Gastrocnemius medialis (tissue), 4 donors: ENCODE measurements at regions not wholly inside any gene's neighbourhood (a gene's known extent, or its start where the extent isn't known, plus 50 kb on each side); places are given as distances from the start of the nearest gene placed in this dataset.

Experiments used
- ATAC-seq, 2 donors: fragments of 150-250 bp; one replicate each; pipeline ENCODE4 v1.9.1; 2016
- DNase-seq, 2 donors: peaks; one replicate each; pipeline ENCODE4 v3.0.0-alpha.2; 2019
- H3K27ac ChIP-seq, 4 donors: fragments of 200-600 bp; sonication (generic); 1 replicate in 1 of 4; 2 replicates in 3 of 4; pipeline ENCODE4 v1.5.1; 2016 to 2018; ENCODE audit warnings: mild to moderate bottlenecking in 2 of 4, moderate library complexity in 1 of 4
- H3K27me3 ChIP-seq, 3 donors: fragments of 200-600 bp; sonication (generic) in 2 of 3; 1 replicate in 1 of 3; 2 replicates in 2 of 3; pipeline versions ENCODE4 v1.5.1 to v1.6.0; 2016 to 2019; ENCODE audit warnings: mild to moderate bottlenecking in 1 of 3, moderate library complexity in 1 of 3
- H3K36me3 ChIP-seq, 2 donors: fragments of 200-600 bp; sonication (generic) in 1 of 2; one replicate each; pipeline ENCODE4 v1.5.1; 2017 to 2018
- H3K4me1 ChIP-seq, 2 donors: fragments of 200-600 bp; sonication (generic) in 1 of 2; one replicate each; pipeline ENCODE4 v1.5.1; 2016 to 2017; ENCODE audit warnings: mild to moderate bottlenecking in 2 of 2
- H3K4me3 ChIP-seq, 4 donors: fragments of 200-600 bp; sonication (generic) in 3 of 4; 1 replicate in 1 of 4; 2 replicates in 3 of 4; pipeline ENCODE4 v1.5.1; 2016 to 2019; ENCODE audit warnings: mild to moderate bottlenecking in 2 of 4
- H3K9me3 ChIP-seq, 3 donors: fragments of 200-600 bp; sonication (generic) in 2 of 3; 1 replicate in 1 of 3; 2 replicates in 2 of 3; pipeline ENCODE4 v1.5.1; 2016 to 2019
- POLR2A ChIP-seq, 2 donors: fragments of 450-650 bp; IDR thresholded peaks; one replicate each; pipeline ENCODE4 v1.6.1; 2017; ENCODE audit warnings: antibody characterized with exemption in 2 of 2, mild to moderate bottlenecking in 2 of 2, moderate library complexity in 2 of 2
- in situ Hi-C, 4 donors: fragments of 200-750 bp; cut with MboI; loops; one replicate each; pipeline versions ENCODE4 v1.15.0 to v1.8.0; 2017; ENCODE audit warnings: low sequenced_read_pairs in 4 of 4
- intact Hi-C: fragments of 100-400 bp; cut with DNase I; formaldehyde crosslinking; loops from one replicate; pipeline ENCODE4 v1.15.1; 2023; ENCODE audit warnings: low total_unique reads
- TF ChIP-seq, protein P1 (sequence below), 5 experiments: fragments of 450-650 bp in 3 of 5; fragments of 200-600 bp in 2 of 5; sonication (generic) in 2 of 5; IDR thresholded peaks in 4 of 5; conservative IDR thresholded peaks in 1 of 5; 1 replicate in 4 of 5; 2 replicates in 1 of 5; pipeline ENCODE4 v1.5.1; 2016 to 2019; ENCODE audit warnings: antibody characterized with exemption in 5 of 5, mild to moderate bottlenecking in 3 of 5, moderate library complexity in 3 of 5

DNA sequence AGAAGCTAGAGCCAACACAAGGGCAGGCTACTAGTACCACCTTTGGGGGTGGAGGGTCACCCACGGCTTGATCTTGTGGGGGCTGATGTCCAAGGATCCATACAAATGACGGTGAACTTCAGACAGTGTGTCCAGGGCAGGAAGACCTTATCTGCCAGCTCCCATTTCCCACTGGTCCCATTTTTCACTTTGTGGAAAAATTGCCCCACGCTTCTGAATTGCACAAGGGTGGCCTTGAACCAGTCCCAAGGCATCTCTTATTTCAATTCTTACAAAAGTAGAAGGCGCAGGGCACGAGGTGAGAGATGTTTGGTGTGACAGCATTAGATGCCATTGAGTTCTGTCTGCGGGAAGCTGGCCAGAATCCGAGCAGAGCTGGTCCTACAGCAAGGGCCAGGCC is 252.7 kb upstream of the CELF2 start:
- Histone ChIP-seq H3K9me3 (no peaks in the 10 kb centered on the region), H3K4me1 (no peaks in the 10 kb centered on the region), H3K27ac (no peak overlapping the region), H3K27me3 (no peaks in the 10 kb centered on the region), H3K36me3 (no peaks in the 10 kb centered on the region), H3K4me3 (no peak overlapping the region)
- no peak for DNase-seq
- TF ChIP-seq POLR2A (IDR thresholded peaks at IDR 0.05) = no peak
- ATAC-seq = no peak
- in situ Hi-C loops = no loop called here
- intact Hi-C loops = no loop called here

DNA sequence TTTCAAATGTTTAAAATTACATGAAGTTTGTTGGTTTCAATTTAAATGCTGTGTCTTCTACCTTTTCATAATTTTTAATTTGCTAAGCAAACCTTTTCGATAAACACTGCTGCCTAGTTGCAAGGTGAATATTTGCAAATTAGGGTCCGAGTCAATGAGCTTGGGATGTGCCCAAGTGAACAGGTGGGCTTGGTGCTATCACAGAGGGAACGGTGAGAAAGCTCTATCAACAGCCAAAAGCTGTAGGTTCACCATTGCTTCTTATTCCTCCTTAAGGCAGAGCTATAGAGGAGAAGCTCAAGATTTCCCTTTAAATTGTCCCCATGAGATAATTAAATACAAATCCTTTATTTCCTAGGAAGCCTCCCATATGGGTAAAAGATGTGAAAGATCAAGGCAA is 245.3 kb upstream of the CELF2 start:
- intact Hi-C loops (no loop called here), in situ Hi-C loops (no loop called here)
- no peak for TF ChIP-seq POLR2A (IDR thresholded peaks at IDR 0.05)
- TF ChIP-seq, protein P1, sequence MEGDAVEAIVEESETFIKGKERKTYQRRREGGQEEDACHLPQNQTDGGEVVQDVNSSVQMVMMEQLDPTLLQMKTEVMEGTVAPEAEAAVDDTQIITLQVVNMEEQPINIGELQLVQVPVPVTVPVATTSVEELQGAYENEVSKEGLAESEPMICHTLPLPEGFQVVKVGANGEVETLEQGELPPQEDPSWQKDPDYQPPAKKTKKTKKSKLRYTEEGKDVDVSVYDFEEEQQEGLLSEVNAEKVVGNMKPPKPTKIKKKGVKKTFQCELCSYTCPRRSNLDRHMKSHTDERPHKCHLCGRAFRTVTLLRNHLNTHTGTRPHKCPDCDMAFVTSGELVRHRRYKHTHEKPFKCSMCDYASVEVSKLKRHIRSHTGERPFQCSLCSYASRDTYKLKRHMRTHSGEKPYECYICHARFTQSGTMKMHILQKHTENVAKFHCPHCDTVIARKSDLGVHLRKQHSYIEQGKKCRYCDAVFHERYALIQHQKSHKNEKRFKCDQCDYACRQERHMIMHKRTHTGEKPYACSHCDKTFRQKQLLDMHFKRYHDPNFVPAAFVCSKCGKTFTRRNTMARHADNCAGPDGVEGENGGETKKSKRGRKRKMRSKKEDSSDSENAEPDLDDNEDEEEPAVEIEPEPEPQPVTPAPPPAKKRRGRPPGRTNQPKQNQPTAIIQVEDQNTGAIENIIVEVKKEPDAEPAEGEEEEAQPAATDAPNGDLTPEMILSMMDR (IDR thresholded peaks at IDR 0.05 in 4 of 5, conservative IDR thresholded peaks at IDR 0.05 in 1 of 5) = no peak
- H3K27me3 ChIP-seq = no peaks in the 10 kb centered on the region
- DNase-seq (no peak), ATAC-seq (no peak)
- H3K27ac ChIP-seq = no peak overlapping the region
- no peaks in the 10 kb centered on the region for H3K9me3 ChIP-seq
- no peaks in the 10 kb centered on the region for H3K36me3 ChIP-seq
- no peaks in the 10 kb centered on the region for H3K4me1 ChIP-seq
- H3K4me3 ChIP-seq = no peak overlapping the region

DNA sequence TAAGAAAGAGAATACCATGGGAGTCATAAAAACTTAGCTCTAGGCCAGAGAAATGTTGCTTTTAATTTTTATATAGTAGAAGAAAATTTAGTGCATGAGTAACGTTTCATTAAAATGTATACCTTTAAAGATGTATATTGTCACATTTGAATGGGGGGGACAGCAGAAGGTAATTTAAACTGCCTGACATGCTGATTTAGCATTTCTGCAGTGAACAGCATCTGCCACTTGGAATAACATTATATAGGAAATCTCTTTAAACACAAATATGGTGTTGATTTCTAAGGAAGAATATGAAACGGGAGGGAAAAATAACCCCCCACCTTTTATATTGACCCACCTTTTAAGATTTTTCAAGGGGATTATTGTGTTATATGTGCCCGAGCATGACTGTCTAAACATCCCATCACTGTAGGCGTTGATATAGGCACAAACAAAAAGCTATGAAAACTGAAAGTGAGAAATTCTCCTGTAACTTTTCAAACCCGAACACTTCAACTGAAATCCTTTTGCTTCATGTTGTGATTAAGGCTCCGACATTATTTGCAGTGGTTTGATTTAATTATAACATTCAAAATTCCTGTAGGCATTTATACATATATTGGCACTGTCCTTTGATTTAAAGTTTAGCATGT is 244.7 kb upstream of the CELF2 start:
- Histone ChIP-seq H3K4me3 (no peak overlapping the region), H3K36me3 (no peaks in the 10 kb centered on the region), H3K27ac (no peak overlapping the region), H3K4me1 (no peaks in the 10 kb centered on the region), H3K27me3 (no peaks in the 10 kb centered on the region), H3K9me3 (no peaks in the 10 kb centered on the region)
- intact Hi-C loops (no loop called here), in situ Hi-C loops (no loop called here)
- TF ChIP-seq, protein P1 (IDR thresholded peaks at IDR 0.05 in 4 of 5, conservative IDR thresholded peaks at IDR 0.05 in 1 of 5) = no peak
- TF ChIP-seq POLR2A (IDR thresholded peaks at IDR 0.05) = no peak
- DNase-seq (no peak), ATAC-seq (no peak)

DNA sequence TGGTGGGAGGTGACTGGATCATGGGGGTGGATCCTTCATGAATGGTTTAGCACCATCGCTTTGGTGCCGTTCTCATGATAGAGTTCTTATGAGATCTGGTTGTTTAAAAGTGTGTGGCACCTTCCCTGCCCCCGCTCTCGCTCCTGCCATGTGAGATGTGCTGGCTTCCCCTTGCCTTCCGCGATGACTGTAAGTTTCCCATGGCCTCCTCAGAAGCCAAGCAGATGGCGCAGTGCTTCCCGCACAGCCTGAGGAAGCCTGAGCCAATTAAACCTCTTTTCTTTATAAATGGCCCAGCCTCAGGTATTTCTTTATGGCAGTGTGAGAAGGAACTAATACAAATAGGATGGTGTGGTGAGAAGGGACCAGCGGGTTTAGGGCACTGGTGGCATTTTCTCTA is 243.3 kb upstream of the CELF2 start:
- Histone ChIP-seq H3K4me1 (no peaks in the 10 kb centered on the region), H3K9me3 (no peaks in the 10 kb centered on the region), H3K27ac (no peak overlapping the region), H3K27me3 (no peaks in the 10 kb centered on the region), H3K4me3 (no peak overlapping the region), H3K36me3 (no peaks in the 10 kb centered on the region)
- intact Hi-C loops = no loop called here
- no peak for ATAC-seq
- TF ChIP-seq, protein P1 (IDR thresholded peaks at IDR 0.05 in 4 of 5, conservative IDR thresholded peaks at IDR 0.05 in 1 of 5) = no peak
- TF ChIP-seq POLR2A (IDR thresholded peaks at IDR 0.05) = no peak
- DNase-seq = no peak
- in situ Hi-C loops = no loop called here

DNA sequence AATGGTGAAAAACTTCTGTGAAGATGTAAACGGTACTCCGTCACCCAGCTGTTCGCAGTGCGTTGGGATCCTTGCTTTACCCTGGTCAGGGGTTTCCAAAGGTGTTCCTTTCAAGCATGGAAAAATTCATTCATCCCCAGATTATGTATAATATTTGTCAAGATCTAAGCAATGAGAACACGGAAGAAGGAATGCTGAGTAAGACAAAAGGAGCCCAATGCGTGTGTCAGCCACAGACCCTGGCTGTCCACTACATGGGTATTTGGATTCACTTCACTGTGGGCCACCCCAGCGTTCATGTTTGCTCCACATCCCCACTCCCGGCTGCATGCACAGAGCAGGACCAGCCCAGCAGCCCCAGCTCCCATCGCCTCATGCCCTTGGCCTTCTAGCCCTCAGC is 241.3 kb upstream of the CELF2 start:
- in situ Hi-C loops = no loop called here

More for the DNA sequence above, 241.3 kb upstream of the CELF2 start:
- H3K27me3 ChIP-seq = no peaks in the 10 kb centered on the region
- ATAC-seq = no peak
- no peak for DNase-seq
- H3K27ac ChIP-seq = no peak overlapping the region
- H3K36me3 ChIP-seq = no peaks in the 10 kb centered on the region
- H3K4me3 ChIP-seq = no peak overlapping the region
- intact Hi-C loops = no loop called here
- H3K4me1 ChIP-seq = no peaks in the 10 kb centered on the region
- H3K9me3 ChIP-seq = no peaks in the 10 kb centered on the region
- TF ChIP-seq POLR2A (IDR thresholded peaks at IDR 0.05) = no peak
- TF ChIP-seq, protein P1 (IDR thresholded peaks at IDR 0.05 in 4 of 5, conservative IDR thresholded peaks at IDR 0.05 in 1 of 5) = no peak
